Pulmonary artery endothelial cell (primary cell): ENCODE measurements at regions not wholly inside any gene's neighbourhood (a gene's known extent, or its start where the extent isn't known, plus 50 kb on each side); places are given as distances from the start of the nearest gene placed in this dataset.

ENCODE experiments used
- DNase-seq: peaks from one replicate; pipeline ENCODE4 v3.0.0-alpha.2; 2011; ENCODE audit warnings: low read depth, low spot score

DNA sequence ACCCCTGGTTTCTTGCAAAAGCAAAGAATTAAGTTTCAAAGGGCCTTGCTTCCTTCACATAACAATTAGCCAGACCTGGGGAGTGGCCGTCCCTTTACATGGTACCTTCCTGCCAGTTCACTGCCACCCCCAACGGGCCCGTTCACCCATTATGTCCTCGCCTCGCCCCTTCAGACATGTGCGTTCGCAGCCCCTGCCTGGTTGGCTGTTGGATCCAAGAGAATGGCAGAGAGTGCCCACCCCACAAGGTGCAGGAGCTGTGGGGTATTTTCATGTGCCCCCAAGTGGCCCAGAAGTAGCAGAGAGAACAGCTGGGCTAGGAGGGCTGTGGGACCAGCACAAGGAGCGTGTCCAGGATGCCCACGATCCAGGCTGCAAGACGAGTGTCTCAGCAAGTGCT is 422.9 kb upstream of the SULF2 start:
- no peak for DNase-seq

DNA sequence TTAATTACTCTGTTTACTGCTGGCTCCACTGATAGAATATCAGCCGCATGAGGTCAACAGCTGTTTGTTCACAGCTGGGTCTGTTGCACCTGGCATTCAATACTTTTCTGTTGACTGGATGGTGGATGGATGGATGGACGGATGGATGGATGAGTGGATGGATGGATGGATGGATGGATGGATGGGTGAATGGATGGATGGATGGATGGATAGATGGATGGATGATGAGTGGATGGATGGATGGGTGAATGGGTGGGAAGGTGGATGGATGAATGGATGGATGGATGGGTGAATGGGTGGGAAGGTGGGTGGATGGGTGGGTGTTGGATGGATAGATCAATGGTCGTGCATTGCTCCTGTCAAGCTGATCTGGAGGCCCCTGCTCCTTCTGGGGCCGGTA is 422.2 kb upstream of the SULF2 start:
- DNase-seq: no peak

DNA sequence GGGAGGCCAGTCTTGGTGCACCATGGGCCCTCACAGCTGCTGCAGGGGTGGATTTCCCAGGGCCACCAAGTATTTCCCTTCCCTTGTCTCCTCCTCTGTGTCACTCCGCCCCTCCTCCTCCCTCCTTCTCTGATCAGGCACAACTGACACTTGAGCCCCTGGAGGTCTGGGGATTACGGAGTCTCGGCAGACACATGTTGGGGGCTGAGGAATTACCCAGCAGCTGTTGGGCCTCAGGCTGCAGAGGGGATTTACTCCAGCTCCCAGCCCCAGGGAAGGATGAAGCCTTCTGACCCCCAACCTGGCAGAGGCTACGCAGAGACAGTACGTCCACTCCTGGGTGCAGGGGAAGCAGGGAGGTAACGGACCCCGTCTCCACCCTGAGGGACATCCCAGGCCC is 420.5 kb upstream of the SULF2 start:
- no peak for DNase-seq

DNA sequence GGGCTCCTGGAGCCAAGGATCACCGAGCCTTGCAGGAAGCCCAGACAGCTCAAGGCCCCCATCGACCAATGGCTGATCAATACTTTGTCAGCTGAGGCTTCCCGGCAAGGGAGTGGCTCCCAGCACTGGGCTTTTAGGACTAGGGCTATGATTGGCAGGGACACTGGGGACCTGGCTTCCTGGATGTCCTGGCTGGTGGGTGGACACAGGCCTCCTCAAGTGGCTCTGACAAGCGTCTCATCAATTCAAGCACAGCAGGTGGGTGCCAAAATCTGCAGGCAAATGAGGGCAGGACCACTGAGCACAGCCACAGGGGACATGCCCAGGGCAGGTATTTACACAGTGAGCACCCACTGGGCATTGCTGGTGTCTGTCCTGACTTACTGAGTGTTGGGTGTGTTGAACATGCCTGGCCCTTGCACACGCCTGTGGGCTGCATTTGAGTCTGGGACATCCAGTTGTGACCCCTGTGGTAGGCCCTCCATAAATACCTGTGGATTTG is 420.1 kb upstream of the SULF2 start:
- no peak for DNase-seq

DNA sequence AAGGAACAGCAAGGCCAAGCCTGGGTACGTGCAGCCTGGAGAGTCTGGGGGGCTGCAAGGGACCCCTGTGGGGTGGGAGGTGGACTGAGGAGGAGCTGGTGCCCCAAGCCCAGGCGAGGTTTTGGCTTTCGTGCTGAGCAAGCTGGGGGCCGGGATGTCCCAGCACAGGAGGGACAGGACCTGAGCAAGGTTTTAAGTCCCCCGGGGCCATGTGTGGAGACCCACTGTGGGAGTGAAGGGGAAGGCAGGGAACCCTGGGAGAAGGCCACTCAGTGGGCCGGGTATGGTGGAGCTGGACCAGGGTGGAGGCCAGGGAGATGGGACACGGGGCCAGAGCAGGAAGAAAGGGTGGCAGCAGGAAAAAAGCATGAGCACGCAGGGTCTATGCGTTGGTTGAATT is 419.2 kb upstream of the SULF2 start:
- no peak for DNase-seq

DNA sequence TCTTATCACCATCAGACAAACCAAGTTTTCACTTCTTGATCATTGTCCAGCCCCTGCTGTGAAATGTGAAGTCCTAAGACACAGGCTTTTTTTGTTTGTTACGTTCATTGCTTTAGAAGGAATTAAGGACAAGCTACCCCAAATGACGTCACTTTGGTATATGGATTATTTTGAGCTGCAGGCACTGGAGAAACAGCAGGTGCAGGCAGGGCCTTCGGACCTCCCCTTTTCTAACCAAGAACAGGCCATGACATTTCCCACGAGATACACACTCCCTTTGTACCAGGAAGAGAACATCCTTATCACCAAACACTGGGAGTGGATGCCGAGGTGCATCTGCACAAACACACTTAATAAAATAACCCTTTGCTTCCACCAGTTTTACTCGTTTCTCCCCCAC is 418.0 kb upstream of the SULF2 start:
- no peak for DNase-seq

DNA sequence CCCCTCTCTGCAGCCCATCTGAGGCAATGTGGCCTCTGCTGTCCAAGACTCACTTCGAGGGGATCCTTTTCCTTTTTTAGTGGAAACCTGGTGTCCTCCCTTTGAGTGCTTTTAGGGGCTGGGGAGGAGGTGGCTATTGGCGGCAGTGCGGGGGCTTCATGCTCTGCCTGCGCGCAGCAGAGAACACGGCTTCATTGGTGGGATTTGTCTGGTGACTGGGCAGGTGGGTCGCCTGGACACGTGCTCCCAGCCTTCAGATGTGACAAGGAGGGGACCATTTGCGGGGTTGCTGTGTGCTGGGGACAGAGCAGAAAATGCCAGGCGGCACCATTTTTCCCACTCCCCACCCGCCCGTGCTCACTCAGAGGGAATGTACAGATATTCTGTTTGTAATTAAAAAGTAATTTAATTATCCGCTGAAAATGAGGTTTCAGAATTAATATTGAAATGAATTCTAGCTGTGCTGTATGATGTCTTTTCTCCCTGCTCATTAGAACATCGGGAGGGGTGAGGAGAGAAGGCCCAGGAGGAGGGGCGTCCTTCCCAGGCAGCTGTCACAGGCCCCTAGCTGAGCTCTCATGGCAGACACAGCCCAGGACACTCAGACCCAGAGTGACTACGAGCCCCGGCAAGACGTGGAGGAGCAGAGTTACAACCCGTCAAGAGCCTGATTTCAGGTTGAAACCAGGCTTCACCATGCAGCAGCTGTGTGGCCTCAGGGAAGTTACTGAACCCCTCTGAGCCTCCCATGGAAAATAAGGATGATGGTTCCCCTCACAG is 417.2 kb upstream of the SULF2 start:
- DNase-seq: no peak

DNA sequence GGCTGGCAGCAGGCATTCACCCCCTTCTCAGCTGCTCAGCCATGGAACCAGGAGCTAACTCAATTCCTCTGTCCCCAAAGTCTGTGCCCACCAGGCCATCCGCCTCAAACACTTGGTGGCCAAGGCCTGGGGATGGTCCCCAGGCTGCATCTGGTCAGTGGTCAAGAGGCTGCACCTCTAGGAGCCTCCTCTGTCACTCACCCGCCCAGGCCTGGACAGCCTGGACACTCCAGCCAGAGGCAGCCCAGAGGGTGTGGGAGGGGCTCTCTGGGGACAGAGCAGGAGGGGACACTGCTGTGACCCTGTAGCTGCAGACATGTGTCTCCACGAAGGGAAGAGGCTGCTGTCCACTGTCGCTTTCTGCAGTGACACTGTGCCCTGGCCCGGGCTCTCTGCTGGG is 416.6 kb upstream of the SULF2 start:
- DNase-seq: no peak

DNA sequence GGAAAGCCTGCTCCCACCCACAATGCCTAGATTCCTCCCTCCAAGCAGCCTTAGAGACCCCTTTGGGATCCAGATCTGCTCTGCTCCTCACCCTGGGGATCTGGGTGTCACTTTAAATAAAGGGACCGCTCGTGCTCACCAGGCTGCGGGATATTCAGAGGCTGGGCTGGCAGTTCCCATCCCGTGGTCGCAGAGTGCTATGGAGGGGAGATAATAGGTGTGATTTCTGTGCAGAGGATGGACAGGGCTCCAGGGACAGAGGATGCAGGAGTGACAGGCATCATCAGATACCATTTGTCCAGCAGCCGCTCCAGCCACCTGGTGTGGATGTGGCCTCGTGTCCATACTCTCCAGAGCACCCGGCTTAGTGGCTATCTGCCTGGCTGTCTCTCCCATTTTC is 415.9 kb upstream of the SULF2 start:
- DNase-seq: no peak

DNA sequence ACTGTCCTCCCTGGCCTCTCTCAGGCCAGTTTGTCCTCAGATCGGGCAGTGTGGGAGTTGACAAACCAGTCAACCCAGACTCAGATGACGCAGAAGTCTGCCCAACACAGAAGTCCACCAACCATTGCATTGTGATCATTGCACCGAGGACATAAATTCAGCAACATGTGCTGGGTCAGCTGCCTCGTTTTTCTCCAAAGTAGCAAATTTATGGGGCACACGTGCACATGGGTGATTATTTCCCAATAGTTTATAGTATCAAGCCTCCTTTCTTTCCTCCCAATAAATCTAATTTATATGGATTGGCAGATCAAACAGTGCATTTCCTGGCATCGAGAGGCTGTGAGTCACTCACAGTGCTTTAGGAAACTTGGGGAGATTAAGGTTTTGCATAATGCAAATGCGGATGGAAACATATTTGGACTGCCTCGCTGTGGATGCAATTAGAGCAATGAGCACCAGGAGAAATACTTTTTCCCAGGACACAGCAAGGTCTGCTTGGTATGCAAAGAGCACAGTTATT is 413.7 kb upstream of the SULF2 start:
- no peak for DNase-seq

DNA sequence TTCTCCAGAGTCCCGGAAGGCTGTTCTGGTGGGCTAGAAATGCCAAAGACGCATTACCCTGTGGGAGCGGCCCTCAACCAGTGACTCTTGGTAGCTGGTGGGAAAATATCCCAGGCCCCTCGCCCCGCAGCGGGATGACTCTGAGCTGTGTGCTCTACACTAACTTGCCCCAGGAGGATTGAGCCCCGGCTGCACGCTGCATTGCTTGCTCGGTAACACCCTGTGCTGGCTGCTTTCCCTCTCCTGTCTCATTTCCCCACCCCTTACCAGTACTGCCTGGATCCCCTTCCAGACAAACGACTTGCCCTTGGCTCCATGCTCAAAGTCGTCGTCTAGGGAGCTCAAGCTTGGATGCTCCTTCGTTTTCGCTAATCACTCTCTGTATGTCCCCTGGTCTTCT is 411.8 kb upstream of the SULF2 start:
- DNase-seq: no peak

DNA sequence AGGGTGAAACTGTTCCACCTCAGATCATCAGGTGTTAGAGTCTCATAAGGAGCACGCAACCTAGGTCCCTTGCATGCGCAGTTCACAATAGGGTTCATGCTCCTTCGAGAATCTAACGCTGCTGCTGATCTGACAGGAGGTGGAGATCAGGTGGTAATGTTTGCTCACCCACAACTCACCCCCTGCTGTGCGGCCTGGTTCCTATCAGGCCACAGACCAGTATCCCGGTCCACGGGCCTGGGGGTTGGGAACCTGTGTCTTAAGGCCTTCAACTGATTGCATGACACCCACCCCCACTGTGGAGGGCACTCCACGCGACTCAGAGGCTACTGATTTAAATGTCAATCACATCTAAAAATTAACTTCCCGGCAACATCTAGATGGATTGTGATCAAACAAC is 411.2 kb upstream of the SULF2 start:
- no peak for DNase-seq

DNA sequence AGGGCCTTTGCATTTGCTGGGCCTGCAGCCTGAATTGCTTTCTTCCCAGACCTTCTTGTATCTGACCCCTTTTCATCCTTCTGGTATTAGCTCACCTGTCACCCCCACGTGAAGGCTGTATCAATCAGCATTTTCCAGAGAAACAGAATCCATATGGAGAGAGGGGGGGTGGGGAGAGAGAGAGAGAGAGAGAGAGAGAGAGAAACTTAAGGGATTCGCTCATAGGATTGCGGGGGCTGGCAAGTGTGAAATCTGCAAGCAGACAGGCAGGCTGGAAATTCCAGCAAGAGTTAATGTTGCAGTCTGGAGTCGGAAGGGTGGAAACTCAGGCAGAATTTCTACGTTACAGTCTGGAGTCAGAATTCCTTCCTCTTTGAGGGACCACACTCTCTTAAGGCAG is 410.7 kb upstream of the SULF2 start:
- DNase-seq: no peak

DNA sequence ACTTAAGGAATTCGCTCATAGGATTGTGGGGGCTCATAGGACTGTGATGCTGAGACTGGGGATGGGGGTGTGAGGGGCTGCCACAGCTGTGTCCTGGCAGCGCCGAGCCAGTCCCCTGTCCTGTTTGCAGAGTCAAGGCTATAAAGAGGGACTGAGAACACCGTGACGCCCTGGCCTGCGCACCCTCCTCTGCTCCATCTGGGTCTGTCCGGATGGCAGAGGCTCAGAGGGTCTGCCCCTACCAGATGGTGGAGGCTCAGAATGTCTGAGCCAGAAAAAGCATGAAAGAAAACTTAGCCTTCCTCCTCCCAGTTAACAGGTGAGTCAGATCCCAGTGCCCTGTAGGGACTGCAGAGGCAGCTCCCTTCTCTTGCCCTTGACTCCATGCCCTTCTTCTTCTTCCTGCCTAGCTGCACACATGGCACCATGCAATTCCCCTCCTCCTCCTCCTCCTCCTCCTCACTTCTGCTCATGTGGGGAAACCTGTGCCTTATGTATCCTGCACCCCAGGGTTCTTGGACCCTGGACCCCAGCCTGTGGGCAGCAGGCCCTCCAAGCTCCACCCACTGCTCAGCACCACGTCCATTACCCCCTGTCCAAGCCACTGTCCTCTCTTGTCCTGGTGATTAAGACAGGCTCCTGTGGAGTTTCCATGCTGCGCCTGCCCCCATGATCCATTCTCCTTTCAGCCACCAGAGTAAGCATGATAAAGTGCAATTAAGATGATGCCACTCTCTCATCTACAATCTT is 410.0 kb upstream of the SULF2 start:
- no peak for DNase-seq

DNA sequence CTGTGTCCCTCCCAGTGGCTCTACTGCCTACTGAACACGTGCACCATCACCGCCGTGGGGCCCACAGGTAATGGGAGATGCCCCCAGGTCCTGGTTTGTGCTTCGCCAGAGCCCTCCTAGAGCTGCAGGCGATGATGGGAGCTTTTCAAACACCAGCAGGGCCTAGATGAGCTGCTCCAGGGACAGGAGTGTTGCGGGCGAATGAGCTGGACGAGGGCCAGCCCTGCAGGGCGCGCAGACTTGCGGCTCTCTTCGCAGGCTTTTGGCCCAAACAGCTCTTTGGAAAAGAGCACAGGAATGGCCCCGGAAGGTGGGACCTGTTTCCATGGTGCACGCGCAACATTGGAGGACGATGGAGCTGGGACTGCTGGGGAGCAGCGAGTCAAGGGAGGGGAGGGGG is 409.3 kb upstream of the SULF2 start:
- no peak for DNase-seq

DNA sequence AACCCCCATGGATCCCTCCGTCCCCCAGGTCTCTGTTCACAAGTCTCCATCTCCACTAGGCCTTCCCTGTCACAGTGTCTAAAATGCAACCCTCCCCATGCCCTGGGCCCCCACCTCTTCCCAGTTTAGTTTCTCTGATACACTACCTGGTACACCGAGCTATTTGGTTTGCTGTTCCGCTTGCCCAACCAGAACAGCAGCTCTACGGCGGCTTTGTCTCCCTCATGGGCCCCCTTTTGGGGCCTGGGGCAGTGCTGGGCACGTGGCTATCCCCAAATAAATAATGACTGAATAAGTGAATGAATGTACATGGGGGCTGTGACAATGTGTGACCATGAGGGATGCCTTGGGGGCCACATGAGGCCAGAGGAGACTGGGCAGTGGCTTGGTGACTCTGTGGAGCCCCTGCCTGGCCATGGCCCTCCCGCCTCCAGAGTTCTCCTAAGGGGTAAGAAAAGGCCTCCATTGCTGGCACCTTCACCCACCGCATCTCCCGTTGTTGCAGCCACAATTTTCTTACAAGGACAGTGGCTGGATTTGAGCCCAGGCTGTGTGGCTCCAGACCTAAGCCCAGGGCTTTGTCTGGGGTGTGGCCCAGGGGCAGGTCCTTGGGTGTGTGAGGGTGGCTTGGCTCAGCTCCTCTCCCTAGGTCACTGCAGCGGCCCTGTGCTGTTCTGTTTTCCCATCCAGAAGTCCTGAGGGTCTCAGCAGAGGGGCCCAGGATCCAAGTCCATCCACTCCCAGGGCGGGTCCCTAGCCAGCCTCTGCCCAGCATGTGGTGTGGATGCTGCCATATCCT is 408.5 kb upstream of the SULF2 start:
- DNase-seq: no peak

DNA sequence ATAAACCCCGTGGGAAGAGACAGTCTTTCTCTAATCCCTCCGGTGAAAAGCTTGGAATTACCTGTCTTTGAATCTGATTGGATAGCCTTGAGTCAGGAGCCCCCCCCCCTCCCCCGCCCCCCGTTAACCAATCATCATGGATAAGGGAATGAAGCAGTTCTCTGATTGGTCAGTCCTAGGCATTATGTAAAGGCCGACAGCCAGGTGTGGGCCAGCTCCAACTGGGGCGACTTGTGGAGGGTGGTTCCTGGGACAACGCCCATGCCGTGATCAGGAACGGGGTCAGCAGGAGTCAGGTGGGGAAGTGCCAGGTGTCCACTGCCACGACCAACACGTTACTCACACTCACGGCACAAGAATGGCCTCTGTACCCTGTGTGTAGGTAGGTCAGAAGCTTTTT is 406.8 kb upstream of the SULF2 start:
- DNase-seq: no peak

DNA sequence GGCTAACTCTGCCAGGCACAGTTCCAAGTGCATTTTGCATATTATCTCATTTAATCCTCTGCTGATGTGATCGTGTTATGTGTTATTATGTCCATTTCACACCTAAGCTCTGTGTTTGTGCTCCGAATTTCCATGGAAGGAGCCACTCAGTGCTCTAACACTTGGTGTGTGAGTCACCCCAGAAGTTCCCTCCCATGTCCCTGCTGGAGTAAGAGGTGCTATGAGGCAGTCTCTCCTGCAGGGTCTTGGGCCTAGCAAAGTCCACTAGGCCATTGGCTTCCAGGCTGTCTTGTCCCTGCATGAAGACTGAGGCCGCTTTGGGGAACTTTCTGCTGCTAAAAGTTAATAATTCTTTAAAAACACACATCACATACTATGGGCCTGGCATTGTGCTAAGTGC is 405.9 kb upstream of the SULF2 start:
- DNase-seq: no peak

DNA sequence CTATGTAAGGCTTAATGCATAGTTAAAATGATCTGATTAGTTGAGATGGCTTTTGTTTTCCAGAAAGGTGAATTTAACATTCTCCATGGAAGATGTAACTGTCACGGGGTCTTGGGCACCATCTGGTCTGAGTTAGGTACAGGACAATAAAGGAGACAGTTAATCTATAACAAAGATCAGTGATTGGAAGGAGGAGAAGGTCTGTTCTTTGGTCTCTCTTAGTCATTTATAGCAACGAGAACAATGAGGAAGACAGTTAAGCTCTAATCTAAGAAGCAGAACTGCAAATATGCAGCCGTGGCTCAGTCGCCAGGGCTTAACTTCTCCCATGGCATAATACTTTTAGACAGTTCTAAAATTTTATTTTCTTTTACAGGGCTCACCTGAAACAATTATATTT is 405.5 kb upstream of the SULF2 start:
- DNase-seq: no peak

DNA sequence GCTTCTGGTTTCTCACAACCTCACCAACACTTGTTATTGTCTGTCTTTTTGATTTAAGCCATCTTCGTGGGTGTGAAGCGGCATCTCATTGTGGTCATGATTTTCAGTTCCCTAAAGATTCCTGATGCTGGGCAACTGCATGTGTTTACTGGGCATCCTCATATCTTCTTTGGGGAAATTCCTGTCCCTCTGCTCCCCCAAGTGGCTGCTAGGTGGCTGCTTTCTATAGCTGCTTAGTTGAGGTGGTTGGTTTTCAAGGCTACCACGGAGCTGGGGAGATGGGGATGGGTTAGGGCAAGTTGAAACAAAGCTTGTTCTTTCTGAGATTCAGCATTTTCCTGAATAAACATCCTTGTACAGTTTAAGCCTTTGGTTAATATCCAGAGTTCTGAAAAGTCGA is 403.9 kb upstream of the SULF2 start:
- DNase-seq: no peak

DNA sequence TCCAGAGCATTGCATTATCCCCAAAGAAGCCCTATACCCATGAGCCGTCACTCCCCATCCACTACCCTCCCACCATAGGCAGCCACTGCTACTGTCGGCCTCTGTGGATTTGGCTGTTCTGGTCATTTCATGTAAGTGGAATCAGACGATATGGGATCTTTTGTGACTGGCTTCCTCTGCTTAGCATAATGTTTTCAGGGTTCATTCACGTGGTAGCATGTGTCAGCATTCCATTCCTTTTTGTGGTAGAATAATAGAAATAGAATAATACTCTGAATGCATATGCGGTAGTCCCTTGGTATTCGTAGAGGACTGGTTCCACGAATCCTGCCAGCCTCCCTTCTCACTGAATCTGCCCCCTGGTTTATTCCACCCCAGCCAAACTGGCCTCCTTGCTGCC is 402.6 kb upstream of the SULF2 start:
- DNase-seq: no peak

DNA sequence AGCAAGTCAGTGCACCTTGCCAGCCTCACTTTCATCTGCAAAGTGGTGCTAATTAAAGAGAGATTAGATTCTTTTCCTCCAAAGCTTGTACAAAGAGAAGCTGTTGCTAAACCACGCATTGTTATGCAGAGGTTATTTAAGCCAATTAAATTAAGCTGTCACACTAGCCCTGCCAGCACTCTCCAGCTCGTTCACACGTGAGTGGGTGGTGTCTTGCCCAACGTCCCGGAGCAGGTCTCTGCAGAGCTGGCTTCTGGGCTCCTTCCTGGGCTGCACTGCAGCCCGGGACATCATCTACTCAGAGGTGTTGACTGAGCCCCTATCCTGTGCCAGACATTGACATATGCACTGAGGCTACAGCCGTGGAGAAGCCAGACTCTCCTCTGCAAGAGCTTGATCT is 401.6 kb upstream of the SULF2 start:
- DNase-seq: no peak
